OCI-LY7 (cell line): ENCODE measurements at regions not wholly inside any gene's neighbourhood (a gene's known extent, or its start where the extent isn't known, plus 50 kb on each side); places are given as distances from the start of the nearest gene placed in this dataset.
"Not testable (repeated sequence)": the region's sequence is repeated elsewhere in the genome, so short reads cannot be mapped to it uniquely, and the experiment has no call there.

ENCODE experiments used
- BruUV-seq: library from RNA; stranded (reverse); fragments of 400-500 nt; replicated peaks from 2 replicates; lab custom pipeline; 2021; lab: Mats Ljungman, UMichigan
- CTCF ChIA-PET: fragments of 300-600 bp; sonication (Branson Sonifier 250); formaldehyde crosslinking; loops from one replicate; lab custom pipeline; 2022; ENCODE audit warnings: antibody characterized with exemption; ENCODE audit not compliant: unreplicated experiment; lab: Charles Lee
- POLR2A ChIA-PET: fragments of 300-600 bp; sonication (Branson Sonifier 250); formaldehyde crosslinking; loops from one replicate; lab custom pipeline; 2022; ENCODE audit warnings: antibody characterized with exemption; lab: Charles Lee
- DNase-seq: peaks from one replicate; pipeline ENCODE4 v3.0.0-alpha.2; 2015; ENCODE audit warnings: low spot score
- H2AFZ ChIP-seq: fragments of 200-600 bp; sonication (generic), shearing (Covaris generic); 2 replicates; pipeline ENCODE4 v1.6.1; 2014; ENCODE audit warnings: mild to moderate bottlenecking, antibody characterized with exemption, low read length, moderate library complexity
- H3K27ac ChIP-seq: fragments of 200-600 bp; sonication (generic); 2 replicates; pipeline ENCODE4 v1.5.1; 2014; ENCODE audit warnings: mixed run types, low read depth, mild to moderate bottlenecking, moderate library complexity, low read length, inconsistent platforms; ENCODE audit not compliant: poor library complexity, severe bottlenecking
- H3K36me3 ChIP-seq: fragments of 200-600 bp; sonication (generic); 2 replicates; pipeline ENCODE4 v1.6.1; 2014; ENCODE audit warnings: mild to moderate bottlenecking, antibody characterized with exemption, low read length, moderate library complexity, mixed read lengths; ENCODE audit not compliant: insufficient read depth
- H3K4me1 ChIP-seq: fragments of 200-600 bp; sonication (generic); 2 replicates; pipeline ENCODE4 v1.5.1; 2014; ENCODE audit warnings: mild to moderate bottlenecking, low read length; ENCODE audit not compliant: insufficient read depth, poor library complexity, severe bottlenecking
- H3K4me2 ChIP-seq: fragments of 200-600 bp; sonication (generic); 2 replicates; pipeline ENCODE4 v1.6.1; 2014; ENCODE audit warnings: mild to moderate bottlenecking, low read length
- H3K4me3 ChIP-seq: fragments of 200-600 bp; sonication (generic); 2 replicates; pipeline ENCODE4 v1.5.1; 2014; ENCODE audit warnings: mild to moderate bottlenecking, low read depth, low read length; ENCODE audit not compliant: poor library complexity, severe bottlenecking
- H3K79me2 ChIP-seq: fragments of 200-600 bp; sonication (generic); 2 replicates; pipeline ENCODE4 v1.6.1; 2016; ENCODE audit warnings: low read depth, mild to moderate bottlenecking, low read length, moderate library complexity, mixed read lengths; ENCODE audit not compliant: insufficient read depth
- H3K9me2 ChIP-seq: fragments of 200-600 bp; sonication (generic); 2 replicates; pipeline ENCODE4 v1.6.1; 2016; ENCODE audit warnings: mild to moderate bottlenecking, low read length, mixed read lengths; ENCODE audit not compliant: insufficient read depth
- H3K9me3 ChIP-seq: fragments of 200-600 bp; sonication (generic); 2 replicates; pipeline ENCODE4 v1.6.1; 2014; ENCODE audit warnings: mild to moderate bottlenecking, mixed run types, low read length, mixed read lengths
- H4K20me1 ChIP-seq: fragments of 200-600 bp; sonication (generic); 2 replicates; pipeline ENCODE4 v1.6.1; 2014; ENCODE audit warnings: mild to moderate bottlenecking, antibody characterized with exemption, low read length, moderate library complexity, mixed read lengths; ENCODE audit not compliant: insufficient read depth
- EZH2phosphoT487 ChIP-seq: fragments of 200-600 bp; sonication (generic); IDR thresholded peaks from 2 replicates; pipeline ENCODE4 v1.6.1; 2018; ENCODE audit warnings: low read depth, borderline replicate concordance, mild to moderate bottlenecking, mixed run types, antibody characterized with exemption, low read length, moderate library complexity, mixed read lengths
- intact Hi-C: fragments of 100-400 bp; cut with micrococcal nuclease; formaldehyde crosslinking; loops from one replicate; pipeline ENCODE4 v1.10.0; 2022; ENCODE audit not compliant: unreplicated experiment
- TF ChIP-seq, protein P1 (sequence below): fragments of 200-600 bp; sonication (generic); conservative IDR thresholded peaks from 2 replicates; pipeline ENCODE4 v1.5.1; 2014; ENCODE audit warnings: mild to moderate bottlenecking, antibody characterized with exemption, low read length, moderate library complexity, mixed read lengths

- H2AFZ ChIP-seq = no peak overlapping the region
- H3K4me3 ChIP-seq = no peak overlapping the region
- no peaks in the 10 kb centered on the region for H4K20me1 ChIP-seq
- no peak overlapping the region for H3K4me2 ChIP-seq
- no peaks in the 10 kb centered on the region for H3K9me3 ChIP-seq
- no peaks in the 10 kb centered on the region for H3K9me2 ChIP-seq
- no peak for DNase-seq
- POLR2A ChIA-PET = interaction anchor here (0.6 to 1.1 kb wide), 4 partner anchors 9 to 56 kb away, joined by 3 to 5 read pairs (median 3); no protein-coding TSS in a partner anchor
- intact Hi-C loops = no loop called here
- H3K4me1 ChIP-seq = no peaks in the 10 kb centered on the region
- no peaks in the 10 kb centered on the region for H3K36me3 ChIP-seq
- H3K79me2 ChIP-seq = no peaks in the 10 kb centered on the region
- BruUV-seq = no TSS peak
- H3K27ac ChIP-seq = no peak overlapping the region
- CTCF ChIA-PET = no interaction called here
- no peak for TF ChIP-seq EZH2phosphoT487
- TF ChIP-seq, protein P1, sequence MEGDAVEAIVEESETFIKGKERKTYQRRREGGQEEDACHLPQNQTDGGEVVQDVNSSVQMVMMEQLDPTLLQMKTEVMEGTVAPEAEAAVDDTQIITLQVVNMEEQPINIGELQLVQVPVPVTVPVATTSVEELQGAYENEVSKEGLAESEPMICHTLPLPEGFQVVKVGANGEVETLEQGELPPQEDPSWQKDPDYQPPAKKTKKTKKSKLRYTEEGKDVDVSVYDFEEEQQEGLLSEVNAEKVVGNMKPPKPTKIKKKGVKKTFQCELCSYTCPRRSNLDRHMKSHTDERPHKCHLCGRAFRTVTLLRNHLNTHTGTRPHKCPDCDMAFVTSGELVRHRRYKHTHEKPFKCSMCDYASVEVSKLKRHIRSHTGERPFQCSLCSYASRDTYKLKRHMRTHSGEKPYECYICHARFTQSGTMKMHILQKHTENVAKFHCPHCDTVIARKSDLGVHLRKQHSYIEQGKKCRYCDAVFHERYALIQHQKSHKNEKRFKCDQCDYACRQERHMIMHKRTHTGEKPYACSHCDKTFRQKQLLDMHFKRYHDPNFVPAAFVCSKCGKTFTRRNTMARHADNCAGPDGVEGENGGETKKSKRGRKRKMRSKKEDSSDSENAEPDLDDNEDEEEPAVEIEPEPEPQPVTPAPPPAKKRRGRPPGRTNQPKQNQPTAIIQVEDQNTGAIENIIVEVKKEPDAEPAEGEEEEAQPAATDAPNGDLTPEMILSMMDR = no peak
These were observed 479.6 kb downstream of the TMEM135 start for GRCh38 chr11:87517351-87517750.

DNA sequence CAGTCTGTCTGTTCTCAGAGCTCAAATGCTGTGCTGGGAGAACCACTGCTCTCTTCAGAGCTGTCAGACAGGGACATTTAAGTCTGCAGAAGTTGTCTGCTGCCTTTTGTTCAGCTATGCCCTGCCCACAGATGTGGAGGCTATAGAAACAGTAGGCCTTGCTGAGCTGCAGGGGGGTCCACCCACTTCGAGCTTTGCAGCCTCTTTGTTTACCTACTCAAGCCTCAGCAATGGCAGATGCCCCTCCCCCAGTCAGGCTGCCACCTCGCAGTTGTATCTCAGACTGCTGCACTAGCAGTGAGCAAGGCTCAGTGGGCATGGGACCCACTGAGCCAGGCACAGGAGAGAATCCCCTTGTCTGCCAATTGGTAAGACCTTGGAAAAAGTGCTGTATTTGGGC lies 470.0 kb downstream of the TMEM135 start:
- intact Hi-C loops, H3K36me3 ChIP-seq, H3K4me3 ChIP-seq, H3K27ac ChIP-seq, H2AFZ ChIP-seq, H3K4me1 ChIP-seq, BruUV-seq, DNase-seq, H3K9me2 ChIP-seq, H3K4me2 ChIP-seq, H3K9me3 ChIP-seq, H3K79me2 ChIP-seq, H4K20me1 ChIP-seq, CTCF ChIA-PET: not testable (repeated sequence)
- POLR2A ChIA-PET = interaction anchor here (1.0 to 1.2 kb wide), 2 partner anchors 16 to 74 kb away, joined by 3 to 5 read pairs; no protein-coding TSS in a partner anchor

GRCh38 chr11:87506946-87507345 lies 469.2 kb downstream of the TMEM135 start:
- H3K4me2 ChIP-seq, H3K36me3 ChIP-seq, H3K27ac ChIP-seq, H2AFZ ChIP-seq, H3K4me3 ChIP-seq, H3K9me3 ChIP-seq, DNase-seq, H3K9me2 ChIP-seq, intact Hi-C loops, H4K20me1 ChIP-seq, H3K4me1 ChIP-seq, BruUV-seq, CTCF ChIA-PET, H3K79me2 ChIP-seq: not testable (repeated sequence)
- POLR2A ChIA-PET = interaction anchor here (1.2 kb wide), 1 partner anchor 16 kb away, joined by 5 read pairs; no protein-coding TSS in a partner anchor

DNA sequence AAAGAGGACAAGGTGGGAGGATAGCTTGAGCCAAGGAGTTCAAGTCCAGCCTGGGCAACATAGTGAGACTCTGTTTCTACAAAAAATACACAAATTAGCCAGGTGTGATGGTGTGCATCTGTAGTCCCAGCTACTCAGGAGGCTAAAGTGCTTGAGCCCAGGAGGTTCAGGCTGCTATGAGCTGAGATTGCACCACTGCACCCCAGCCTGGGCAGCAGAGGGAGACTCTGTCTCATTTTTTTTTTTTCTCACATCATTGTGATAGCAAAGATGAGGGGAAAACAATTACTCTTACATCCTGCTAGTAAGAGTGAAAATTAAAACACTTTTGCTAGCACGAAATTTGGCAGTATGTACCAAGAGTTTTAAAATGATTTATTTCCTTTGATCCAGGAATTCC lies 463.7 kb downstream of the TMEM135 start:
- Histone ChIP-seq H3K79me2 (no peaks in the 10 kb centered on the region), H3K27ac (no peak overlapping the region), H4K20me1 (no peaks in the 10 kb centered on the region), H3K4me1 (no peaks in the 10 kb centered on the region), H3K9me2 (no peaks in the 10 kb centered on the region), H3K9me3 (no peaks in the 10 kb centered on the region), H3K4me2 (no peak overlapping the region), H3K36me3 (no peaks in the 10 kb centered on the region), H3K4me3 (no peak overlapping the region), H2AFZ (no peak overlapping the region)
- CTCF ChIA-PET = no interaction called here
- DNase-seq = no peak
- BruUV-seq = no TSS peak
- intact Hi-C loops = no loop called here
- POLR2A ChIA-PET = interaction anchor here (0.5 to 1.3 kb wide), 4 partner anchors 10 to 326 kb away, joined by 3 to 5 read pairs (median 4); no protein-coding TSS in a partner anchor
- TF ChIP-seq, protein P1 = 0 out of 2 replicates have a peak, but pooled peaks have one; percentile 25
- TF ChIP-seq EZH2phosphoT487 = no peak

DNA sequence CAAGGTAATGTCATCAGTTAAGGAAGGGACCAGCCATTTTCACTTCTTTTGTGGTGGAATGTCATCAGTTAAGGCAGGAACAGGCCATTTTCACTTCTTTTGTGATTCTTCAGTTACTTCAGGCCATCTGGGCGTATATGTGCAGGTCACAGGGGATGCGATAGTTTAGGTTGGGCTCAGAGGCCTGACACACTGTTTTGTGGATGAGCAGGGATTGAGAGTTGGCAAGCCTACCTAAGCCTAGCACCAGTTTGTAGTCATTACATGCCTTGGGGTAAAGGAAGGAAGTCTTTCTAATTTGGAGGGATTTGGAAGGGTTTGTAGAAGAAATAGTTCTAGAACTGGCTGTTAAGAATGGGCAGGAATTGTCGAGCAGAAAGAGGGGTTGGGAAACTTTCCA lies 457.2 kb downstream of the TMEM135 start:
- H3K9me3 ChIP-seq, H3K4me1 ChIP-seq, H3K9me2 ChIP-seq, H4K20me1 ChIP-seq, POLR2A ChIA-PET, H3K79me2 ChIP-seq, BruUV-seq, H3K27ac ChIP-seq, DNase-seq, H3K4me2 ChIP-seq, intact Hi-C loops, CTCF ChIA-PET, H3K4me3 ChIP-seq, H3K36me3 ChIP-seq, H2AFZ ChIP-seq: not testable (repeated sequence)
